Esophagus muscularis mucosa (tissue), 4 donors: ENCODE measurements at regions not wholly inside any gene's neighbourhood (a gene's known extent, or its start where the extent isn't known, plus 50 kb on each side); places are given as distances from the start of the nearest gene placed in this dataset.
"Not testable (repeated sequence)": the region's sequence is repeated elsewhere in the genome, so short reads cannot be mapped to it uniquely, and the experiment has no call there.

Experiments
- DNase-seq: peaks from one replicate; pipeline ENCODE4 v3.0.0-alpha.2; 2017; ENCODE audit errors: extremely low spot score
- H3K27ac ChIP-seq, 4 donors: fragments of 200-600 bp; sonication (generic); replicated peaks in 1 of 4; 1 replicate in 3 of 4; 2 replicates in 1 of 4; pipeline ENCODE4 v1.5.1; 2016 to 2019; ENCODE audit warnings: mild to moderate bottlenecking in 1 of 4
- H3K27me3 ChIP-seq, 4 donors: fragments of 200-600 bp; sonication (generic); one replicate each; pipeline versions ENCODE4 v1.5.1 to v1.6.0; 2016 to 2019
- H3K36me3 ChIP-seq, 4 donors: fragments of 200-600 bp; sonication (generic); one replicate each; pipeline ENCODE4 v1.5.1; 2016 to 2019
- H3K4me1 ChIP-seq, 4 donors: fragments of 200-600 bp; sonication (generic); one replicate each; pipeline ENCODE4 v1.5.1; 2016 to 2019
- H3K4me3 ChIP-seq, 4 donors: fragments of 200-600 bp; sonication (generic); 1 replicate in 2 of 4; 2 replicates in 2 of 4; pipeline ENCODE4 v1.5.1; 2016 to 2019; ENCODE audit warnings: mild to moderate bottlenecking in 4 of 4, moderate library complexity in 1 of 4
- H3K9me3 ChIP-seq, 4 donors: fragments of 200-600 bp; sonication (generic); 1 replicate in 3 of 4; 2 replicates in 1 of 4; pipeline ENCODE4 v1.5.1; 2016 to 2019
- EP300 ChIP-seq: sonication (generic); formaldehyde crosslinking; IDR thresholded peaks from one replicate; pipeline ENCODE4 v1.6.1; 2017; ENCODE audit warnings: antibody characterized with exemption
- POLR2A ChIP-seq: fragments of 450-650 bp; IDR thresholded peaks from one replicate; pipeline ENCODE4 v1.6.1; 2017; ENCODE audit warnings: antibody characterized with exemption, moderate library complexity, mild to moderate bottlenecking, low read depth
- POLR2AphosphoS5 ChIP-seq, 2 donors: sonication (generic); formaldehyde crosslinking; IDR thresholded peaks; one replicate each; pipeline ENCODE4 v1.6.1; 2017; ENCODE audit warnings: antibody characterized with exemption in 2 of 2
- WGBS: methylation state at CpG from one replicate; pipeline ENCODE4 v1.1.5; 2018; 5-methylcytosine and 5-hydroxymethylcytosine counted together
- intact Hi-C: fragments of 100-400 bp; cut with DNase I; formaldehyde crosslinking; loops from one replicate; pipeline ENCODE4 v1.15.1; 2023
- TF ChIP-seq, protein P1 (sequence below), 3 experiments: fragments of 200-600 bp in 2 of 3; fragments of 450-650 bp in 1 of 3; sonication (generic) in 2 of 3; IDR thresholded peaks; one replicate each; pipeline ENCODE4 v1.5.1; 2017 to 2019; ENCODE audit warnings: antibody characterized with exemption in 3 of 3, mild to moderate bottlenecking in 2 of 3, moderate library complexity in 1 of 3

DNA sequence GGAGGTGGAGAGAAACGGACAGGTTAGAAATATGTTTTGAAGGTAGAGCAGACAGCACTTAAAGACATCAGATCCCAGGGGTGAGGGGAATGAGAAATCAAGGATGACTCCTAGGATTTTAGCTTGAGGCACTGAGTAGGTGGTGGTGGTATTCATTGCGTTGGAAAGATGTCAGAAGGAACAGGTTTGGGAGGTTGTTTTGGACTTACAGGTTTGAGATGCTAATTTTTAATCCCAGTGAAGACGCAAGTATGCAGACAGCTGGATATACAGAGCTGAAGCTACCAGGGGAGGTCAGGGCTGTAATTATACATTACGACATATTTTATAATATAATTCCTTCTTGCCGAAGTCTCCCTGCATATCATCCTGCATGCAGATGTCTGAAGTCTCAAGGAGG is 433.3 kb downstream of the XYLT1 start:
- no peak overlapping the region for H3K4me3 ChIP-seq
- 67% methylated on average over 5 of the region's 5 CpGs for WGBS
- TF ChIP-seq EP300 (no peak), POLR2AphosphoS5 (IDR thresholded peaks at IDR 0.05) (no peak), POLR2A (no peak)
- TF ChIP-seq, protein P1, sequence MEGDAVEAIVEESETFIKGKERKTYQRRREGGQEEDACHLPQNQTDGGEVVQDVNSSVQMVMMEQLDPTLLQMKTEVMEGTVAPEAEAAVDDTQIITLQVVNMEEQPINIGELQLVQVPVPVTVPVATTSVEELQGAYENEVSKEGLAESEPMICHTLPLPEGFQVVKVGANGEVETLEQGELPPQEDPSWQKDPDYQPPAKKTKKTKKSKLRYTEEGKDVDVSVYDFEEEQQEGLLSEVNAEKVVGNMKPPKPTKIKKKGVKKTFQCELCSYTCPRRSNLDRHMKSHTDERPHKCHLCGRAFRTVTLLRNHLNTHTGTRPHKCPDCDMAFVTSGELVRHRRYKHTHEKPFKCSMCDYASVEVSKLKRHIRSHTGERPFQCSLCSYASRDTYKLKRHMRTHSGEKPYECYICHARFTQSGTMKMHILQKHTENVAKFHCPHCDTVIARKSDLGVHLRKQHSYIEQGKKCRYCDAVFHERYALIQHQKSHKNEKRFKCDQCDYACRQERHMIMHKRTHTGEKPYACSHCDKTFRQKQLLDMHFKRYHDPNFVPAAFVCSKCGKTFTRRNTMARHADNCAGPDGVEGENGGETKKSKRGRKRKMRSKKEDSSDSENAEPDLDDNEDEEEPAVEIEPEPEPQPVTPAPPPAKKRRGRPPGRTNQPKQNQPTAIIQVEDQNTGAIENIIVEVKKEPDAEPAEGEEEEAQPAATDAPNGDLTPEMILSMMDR (IDR thresholded peaks at IDR 0.05) = no peak
- H3K27ac ChIP-seq = no peak overlapping the region
- intact Hi-C loops = no loop called here
- peaks cover 0 to 32% (median 0%) of the 10 kb centered on the region in 4 donors for H3K27me3 ChIP-seq
- no peaks in the 10 kb centered on the region for H3K36me3 ChIP-seq
- H3K4me1 ChIP-seq = no peaks in the 10 kb centered on the region
- no peak for DNase-seq
- peaks cover 0 to 9% (median 4%) of the 10 kb centered on the region in 4 donors for H3K9me3 ChIP-seq

GRCh38 chr16:17038415-17038814 is 432.3 kb downstream of the XYLT1 start:
- Histone ChIP-seq H3K27me3 (peaks cover 0 to 32% (median 0%) of the 10 kb centered on the region in 4 donors), H3K36me3 (no peaks in the 10 kb centered on the region), H3K4me3 (no peak overlapping the region), H3K9me3 (peaks cover 0 to 9% (median 4%) of the 10 kb centered on the region in 4 donors), H3K27ac (no peak overlapping the region), H3K4me1 (no peaks in the 10 kb centered on the region)
- no peak for DNase-seq
- 74% methylated on average over 5 of the region's 5 CpGs for WGBS
- intact Hi-C loops = no loop called here
- TF ChIP-seq POLR2AphosphoS5 (IDR thresholded peaks at IDR 0.05) (no peak), EP300 (no peak), POLR2A (no peak)
- TF ChIP-seq, protein P1 (IDR thresholded peaks at IDR 0.05) = no peak

- H3K27me3 ChIP-seq, DNase-seq, intact Hi-C loops, H3K36me3 ChIP-seq, H3K4me3 ChIP-seq, H3K27ac ChIP-seq, H3K4me1 ChIP-seq: not testable (repeated sequence)
- 91% methylated on average over 2 of the region's 2 CpGs for WGBS
- peaks cover 0 to 14% (median 8%) of the 10 kb centered on the region in 4 donors for H3K9me3 ChIP-seq
Observed at GRCh38 chr16:17049109-17049508, 421.7 kb downstream of the XYLT1 start.

DNA sequence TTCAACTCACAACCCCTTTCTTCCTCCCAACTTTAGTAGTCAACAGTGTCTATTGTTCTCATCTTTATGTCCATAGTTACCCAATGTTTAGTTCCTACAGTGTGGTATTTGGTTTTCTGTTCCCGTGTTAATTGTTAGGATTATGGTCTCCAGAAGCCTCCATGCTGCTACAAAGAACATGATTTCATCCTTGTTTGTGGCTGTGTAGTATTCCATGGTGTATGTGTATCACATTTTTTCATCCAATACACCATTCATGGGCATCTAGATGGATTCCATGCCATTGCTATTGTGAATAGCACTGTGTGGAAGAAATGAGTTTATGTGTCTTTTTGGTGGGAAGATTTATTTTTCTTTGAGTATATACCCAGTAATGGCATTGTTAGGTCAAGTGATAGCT is 420.3 kb downstream of the XYLT1 start:
- Histone ChIP-seq H3K27ac (no peak overlapping the region), H3K27me3 (no peaks in the 10 kb centered on the region), H3K36me3 (no peaks in the 10 kb centered on the region), H3K4me3 (no peak overlapping the region), H3K4me1 (no peaks in the 10 kb centered on the region), H3K9me3 (peaks cover 0 to 16% (median 8%) of the 10 kb centered on the region in 4 donors)
- intact Hi-C loops = no loop called here
- DNase-seq = no peak
- WGBS = 89% methylated on average over 1 of the region's 1 CpG
- TF ChIP-seq POLR2AphosphoS5 (IDR thresholded peaks at IDR 0.05) (no peak), EP300 (no peak), POLR2A (no peak)
